ENCODE measurements at regions not wholly inside any gene's neighbourhood (a gene's known extent, or its start where the extent isn't known, plus 50 kb on each side); places are given as distances from the start of the nearest gene placed in this dataset.

- no peak for FAIRE-seq
- Histone ChIP-seq H3K9me3 (ENCODE audit: control insufficient read depth in 2 of 2, insufficient read depth in 1 of 2, low read depth in 1 of 2, low read length in 1 of 2) (no peaks in the 10 kb centered on the region), H3K27ac (ENCODE audit: low read depth in 1 of 3, low read length in 2 of 3) (no peak overlapping the region), H3K36me3 (ENCODE audit: control insufficient read depth in 3 of 3, insufficient read depth in 2 of 3, low read depth in 1 of 3, low read length in 3 of 3) (no peaks in the 10 kb centered on the region), H3K27me3 (ENCODE audit: control insufficient read depth in 3 of 3, insufficient read depth in 3 of 3, low read length in 3 of 3) (peaks cover 0 to 2% (median 2%) of the 10 kb centered on the region in 3 donors), H3K4me1 (ENCODE audit: control insufficient read depth in 3 of 3, insufficient read depth in 2 of 3, low read depth in 1 of 3, low read length in 2 of 3) (no peaks in the 10 kb centered on the region), H3K4me3 (ENCODE audit: low read depth in 1 of 3, low read length in 3 of 3) (no peak overlapping the region)
- no peak for DNase-seq
- WGBS, 3 donors: 73 to 82% (median 74%) methylated on average over 6 of the region's 6 CpGs
Observed at GRCh38 chr9:86893811-86894490, 53.4 kb downstream of the GAS1 start.

DNA sequence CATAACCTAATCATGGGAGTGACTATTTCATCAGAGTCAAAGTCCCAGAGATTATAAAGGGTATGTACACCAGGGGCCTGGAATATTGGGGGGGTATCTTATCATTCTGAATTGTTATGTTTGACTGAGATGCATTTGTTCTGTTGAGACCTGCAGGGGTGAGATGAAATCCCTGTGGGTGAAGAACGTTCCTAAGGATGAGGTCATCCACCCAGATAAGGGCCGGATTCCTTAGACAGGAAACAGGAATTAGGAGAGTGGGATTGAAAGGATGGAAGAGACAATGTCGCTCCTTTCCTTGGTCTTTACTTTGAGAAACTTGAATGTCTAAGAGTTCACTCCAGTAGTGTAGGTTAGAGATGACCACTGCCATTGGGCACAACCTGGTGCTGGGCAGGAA is 54.7 kb downstream of the GAS1 start:
- H3K27ac ChIP-seq (ENCODE audit: low read depth in 1 of 3, low read length in 2 of 3): no peak overlapping the region
- WGBS, 3 donors: 54 to 76% (median 63%) methylated on average over 3 of the region's 3 CpGs
- FAIRE-seq (no peak), DNase-seq (no peak)
- peaks cover 0 to 2% (median 2%) of the 10 kb centered on the region in 3 donors for H3K27me3 ChIP-seq (ENCODE audit: control insufficient read depth in 3 of 3, insufficient read depth in 3 of 3, low read length in 3 of 3)
- no peaks in the 10 kb centered on the region for H3K9me3 ChIP-seq (ENCODE audit: control insufficient read depth in 2 of 2, insufficient read depth in 1 of 2, low read depth in 1 of 2, low read length in 1 of 2)
- no peaks in the 10 kb centered on the region for H3K4me1 ChIP-seq (ENCODE audit: control insufficient read depth in 3 of 3, insufficient read depth in 2 of 3, low read depth in 1 of 3, low read length in 2 of 3)
- H3K4me3 ChIP-seq (ENCODE audit: low read depth in 1 of 3, low read length in 3 of 3): no peak overlapping the region
- H3K36me3 ChIP-seq (ENCODE audit: control insufficient read depth in 3 of 3, insufficient read depth in 2 of 3, low read depth in 1 of 3, low read length in 3 of 3): no peaks in the 10 kb centered on the region

GRCh38 chr9:86891886-86892437 is 55.3 kb downstream of the GAS1 start:
- FAIRE-seq: no peak
- WGBS, 3 donors: 66 to 86% (median 77%) methylated on average over 4 of the region's 4 CpGs

DNA sequence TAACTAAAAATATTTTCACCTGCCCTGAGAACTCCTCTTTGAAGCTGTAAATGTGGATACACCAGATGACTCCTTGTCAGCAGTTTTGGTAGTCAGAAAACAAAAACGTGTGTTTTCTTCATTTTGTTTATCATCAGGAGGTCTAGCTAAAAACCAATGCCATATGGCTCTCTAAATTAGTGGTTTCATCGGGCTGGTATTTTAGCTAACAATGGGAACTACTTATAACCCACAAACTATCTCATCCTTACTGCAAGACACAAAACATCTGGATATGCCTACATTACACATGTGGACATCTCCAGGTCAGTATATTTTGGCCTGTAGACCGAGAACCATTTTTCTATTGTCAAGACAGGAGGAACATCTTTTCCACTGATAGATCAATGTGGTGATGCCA is 56.2 kb downstream of the GAS1 start:
- H3K27me3 ChIP-seq (ENCODE audit: control insufficient read depth in 3 of 3, insufficient read depth in 3 of 3, low read length in 3 of 3): no peaks in the 10 kb centered on the region
- H3K9me3 ChIP-seq (ENCODE audit: control insufficient read depth in 2 of 2, insufficient read depth in 1 of 2, low read depth in 1 of 2, low read length in 1 of 2): no peaks in the 10 kb centered on the region
- no peak overlapping the region for H3K4me3 ChIP-seq (ENCODE audit: low read depth in 1 of 3, low read length in 3 of 3)
- H3K36me3 ChIP-seq (ENCODE audit: control insufficient read depth in 3 of 3, insufficient read depth in 2 of 3, low read depth in 1 of 3, low read length in 3 of 3): no peaks in the 10 kb centered on the region
- no peak for FAIRE-seq
- no peaks in the 10 kb centered on the region for H3K4me1 ChIP-seq (ENCODE audit: control insufficient read depth in 3 of 3, insufficient read depth in 2 of 3, low read depth in 1 of 3, low read length in 2 of 3)
- no peak for DNase-seq
- WGBS, 3 donors: 45 to 73% (median 65%) methylated on average over 3 of the region's 3 CpGs
- no peak overlapping the region for H3K27ac ChIP-seq (ENCODE audit: low read depth in 1 of 3, low read length in 2 of 3)

More at GRCh38 chr9:86891886-86892437, 55.3 kb downstream of the GAS1 start:
- no peaks in the 10 kb centered on the region for H3K9me3 ChIP-seq (ENCODE audit: control insufficient read depth in 2 of 2, insufficient read depth in 1 of 2, low read depth in 1 of 2, low read length in 1 of 2)
- H3K4me3 ChIP-seq (ENCODE audit: low read depth in 1 of 3, low read length in 3 of 3): no peak overlapping the region
- peaks cover 0 to 2% (median 0%) of the 10 kb centered on the region in 3 donors for H3K27me3 ChIP-seq (ENCODE audit: control insufficient read depth in 3 of 3, insufficient read depth in 3 of 3, low read length in 3 of 3)
- DNase-seq: no peak
- no peak overlapping the region for H3K27ac ChIP-seq (ENCODE audit: low read depth in 1 of 3, low read length in 2 of 3)
- H3K4me1 ChIP-seq (ENCODE audit: control insufficient read depth in 3 of 3, insufficient read depth in 2 of 3, low read depth in 1 of 3, low read length in 2 of 3): no peaks in the 10 kb centered on the region
- H3K36me3 ChIP-seq (ENCODE audit: control insufficient read depth in 3 of 3, insufficient read depth in 2 of 3, low read depth in 1 of 3, low read length in 3 of 3): no peaks in the 10 kb centered on the region

GRCh38 chr9:86885232-86885631 is 62.1 kb downstream of the GAS1 start:
- H3K36me3 ChIP-seq (ENCODE audit: control insufficient read depth in 3 of 3, insufficient read depth in 2 of 3, low read depth in 1 of 3, low read length in 3 of 3): no peaks in the 10 kb centered on the region
- no peak for FAIRE-seq
- no peaks in the 10 kb centered on the region for H3K4me1 ChIP-seq (ENCODE audit: control insufficient read depth in 3 of 3, insufficient read depth in 2 of 3, low read depth in 1 of 3, low read length in 2 of 3)
- peaks cover 0 to 2% (median 0%) of the 10 kb centered on the region in 3 donors for H3K27me3 ChIP-seq (ENCODE audit: control insufficient read depth in 3 of 3, insufficient read depth in 3 of 3, low read length in 3 of 3)
- WGBS, 3 donors: 64 to 84% (median 69%) methylated on average over 5 of the region's 5 CpGs
- H3K4me3 ChIP-seq (ENCODE audit: low read depth in 1 of 3, low read length in 3 of 3): no peak overlapping the region
- DNase-seq: no peak
- H3K27ac ChIP-seq (ENCODE audit: low read depth in 1 of 3, low read length in 2 of 3): no peak overlapping the region
- no peaks in the 10 kb centered on the region for H3K9me3 ChIP-seq (ENCODE audit: control insufficient read depth in 2 of 2, insufficient read depth in 1 of 2, low read depth in 1 of 2, low read length in 1 of 2)

DNA sequence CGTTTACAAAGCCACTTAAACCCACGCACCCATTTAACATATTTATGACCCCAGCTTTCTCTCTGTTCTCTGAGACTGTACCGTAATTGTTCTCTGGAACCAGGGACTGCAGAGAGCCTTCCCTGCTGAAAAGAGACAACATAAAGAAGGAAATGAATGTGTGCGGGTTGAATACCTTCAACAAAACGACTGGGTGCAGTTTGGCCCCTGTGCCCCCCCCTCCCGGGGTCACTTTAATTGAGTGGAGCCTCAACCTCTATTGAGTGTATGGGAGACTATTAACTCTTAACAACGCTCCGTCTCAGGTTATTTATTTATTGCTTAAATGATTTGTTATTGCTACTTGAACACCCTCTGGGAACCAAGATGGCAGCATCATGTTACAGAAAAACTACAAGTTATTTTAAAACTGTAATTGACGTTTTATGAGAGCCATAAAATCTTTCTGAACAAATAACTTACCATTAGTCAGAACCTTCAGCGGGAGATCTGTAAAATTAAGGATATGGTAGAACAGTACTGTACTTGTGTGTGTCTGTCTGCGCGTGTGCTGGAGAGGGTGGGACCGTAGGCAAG is 70.6 kb downstream of the GAS1 start:
- Histone ChIP-seq H3K36me3 (ENCODE audit: control insufficient read depth in 3 of 3, insufficient read depth in 2 of 3, low read depth in 1 of 3, low read length in 3 of 3) (no peaks in the 10 kb centered on the region), H3K9me3 (ENCODE audit: control insufficient read depth in 2 of 2, insufficient read depth in 1 of 2, low read depth in 1 of 2, low read length in 1 of 2) (no peaks in the 10 kb centered on the region), H3K27me3 (ENCODE audit: control insufficient read depth in 3 of 3, insufficient read depth in 3 of 3, low read length in 3 of 3) (no peaks in the 10 kb centered on the region), H3K27ac (ENCODE audit: low read depth in 1 of 3, low read length in 2 of 3) (no peak overlapping the region), H3K4me1 (ENCODE audit: control insufficient read depth in 3 of 3, insufficient read depth in 2 of 3, low read depth in 1 of 3, low read length in 2 of 3) (no peaks in the 10 kb centered on the region), H3K4me3 (ENCODE audit: low read depth in 1 of 3, low read length in 3 of 3) (no peak overlapping the region)
- WGBS, 3 donors: 64 to 73% (median 64%) methylated on average over 13 of the region's 13 CpGs
- DNase-seq (no peak), FAIRE-seq (no peak)

GRCh38 chr9:86868616-86869015 is 78.7 kb downstream of the GAS1 start:
- no peaks in the 10 kb centered on the region for H3K27me3 ChIP-seq (ENCODE audit: control insufficient read depth in 3 of 3, insufficient read depth in 3 of 3, low read length in 3 of 3)
- FAIRE-seq: no peak
- 48 to 73% (median 61%) methylated on average over 2 of the region's 2 CpGs for WGBS, 3 donors

DNA sequence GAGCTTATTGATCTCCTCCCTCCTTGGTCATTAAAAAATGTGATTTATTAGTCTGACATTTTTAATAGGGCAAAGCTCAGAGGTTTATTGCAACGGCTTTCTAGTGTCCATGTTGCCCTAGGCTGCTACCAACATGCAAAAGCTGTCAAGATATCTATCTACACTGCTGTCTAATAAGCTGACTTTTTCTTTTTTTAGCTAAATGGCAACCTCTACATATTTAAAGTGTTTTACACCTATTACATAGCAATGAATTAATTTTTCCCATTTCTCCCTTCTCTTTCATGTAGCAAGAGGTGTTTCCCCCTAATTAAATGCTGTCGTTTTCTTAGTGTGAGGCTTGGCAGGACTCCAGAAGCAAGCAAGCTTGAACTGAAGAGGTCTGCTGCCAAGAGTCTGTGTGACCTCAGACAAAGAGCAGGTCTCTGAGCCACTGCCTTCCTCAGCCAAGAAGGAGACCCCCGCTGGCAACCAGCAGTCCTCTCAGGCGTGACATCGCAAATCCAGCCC is 79.4 kb downstream of the GAS1 start:
- H3K36me3 ChIP-seq (ENCODE audit: control insufficient read depth in 3 of 3, insufficient read depth in 2 of 3, low read depth in 1 of 3, low read length in 3 of 3): no peaks in the 10 kb centered on the region
- peaks cover 0 to 4% (median 4%) of the 10 kb centered on the region in 3 donors for H3K4me1 ChIP-seq (ENCODE audit: control insufficient read depth in 3 of 3, insufficient read depth in 2 of 3, low read depth in 1 of 3, low read length in 2 of 3)
- peak overlapping the region in 1 of 3 donors; percentile 3 for H3K27ac ChIP-seq (ENCODE audit: low read depth in 1 of 3, low read length in 2 of 3)
- WGBS, 3 donors: 23 to 48% (median 30%) methylated on average over 5 of the region's 5 CpGs
- no peak overlapping the region for H3K4me3 ChIP-seq (ENCODE audit: low read depth in 1 of 3, low read length in 3 of 3)
- no peaks in the 10 kb centered on the region for H3K27me3 ChIP-seq (ENCODE audit: control insufficient read depth in 3 of 3, insufficient read depth in 3 of 3, low read length in 3 of 3)
- peak; percentile 16 to 78 for DNase-seq
- H3K9me3 ChIP-seq (ENCODE audit: control insufficient read depth in 2 of 2, insufficient read depth in 1 of 2, low read depth in 1 of 2, low read length in 1 of 2): no peaks in the 10 kb centered on the region
- FAIRE-seq: no peak

More at GRCh38 chr9:86868616-86869015, 78.7 kb downstream of the GAS1 start:
- peaks cover 0 to 4% (median 4%) of the 10 kb centered on the region in 3 donors for H3K4me1 ChIP-seq (ENCODE audit: control insufficient read depth in 3 of 3, insufficient read depth in 2 of 3, low read depth in 1 of 3, low read length in 2 of 3)
- H3K4me3 ChIP-seq (ENCODE audit: low read depth in 1 of 3, low read length in 3 of 3): no peak overlapping the region
- no peaks in the 10 kb centered on the region for H3K9me3 ChIP-seq (ENCODE audit: control insufficient read depth in 2 of 2, insufficient read depth in 1 of 2, low read depth in 1 of 2, low read length in 1 of 2)
- no peak overlapping the region for H3K27ac ChIP-seq (ENCODE audit: low read depth in 1 of 3, low read length in 2 of 3)
- H3K36me3 ChIP-seq (ENCODE audit: control insufficient read depth in 3 of 3, insufficient read depth in 2 of 3, low read depth in 1 of 3, low read length in 3 of 3): no peaks in the 10 kb centered on the region
- no peak for DNase-seq

Data from small intestine (tissue), 7 donors.